Hippocampal formation (tissue), 2 donors: ENCODE measurements at regions not wholly inside any gene's neighbourhood (a gene's known extent, or its start where the extent isn't known, plus 50 kb on each side); places are given as distances from the start of the nearest gene placed in this dataset.

ENCODE experiments used
- DNase-seq, 2 donors: peaks; one replicate each; lab custom pipeline; 2025; lab: John Stamatoyannopoulos, UW

DNA sequence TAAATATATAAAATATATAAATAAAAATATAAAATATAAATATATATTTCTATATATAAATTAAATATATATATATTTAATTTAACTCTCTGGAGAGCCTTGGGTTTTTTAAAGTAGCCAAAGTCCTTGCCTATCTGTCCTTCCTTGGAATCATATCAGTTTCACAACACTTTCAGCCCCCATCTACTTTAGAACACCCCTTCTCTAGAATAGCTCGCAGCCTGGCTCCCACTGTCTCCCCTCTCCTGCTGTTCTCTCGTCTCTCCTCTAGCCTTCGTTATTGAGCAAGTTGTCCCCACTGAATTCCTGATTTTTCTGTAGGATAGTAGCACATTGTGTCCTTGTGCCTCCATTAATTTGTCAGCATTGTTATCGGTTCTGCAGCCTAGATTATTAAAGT is 677.0 kb downstream of the RNF144A start:
- no peak for DNase-seq

DNA sequence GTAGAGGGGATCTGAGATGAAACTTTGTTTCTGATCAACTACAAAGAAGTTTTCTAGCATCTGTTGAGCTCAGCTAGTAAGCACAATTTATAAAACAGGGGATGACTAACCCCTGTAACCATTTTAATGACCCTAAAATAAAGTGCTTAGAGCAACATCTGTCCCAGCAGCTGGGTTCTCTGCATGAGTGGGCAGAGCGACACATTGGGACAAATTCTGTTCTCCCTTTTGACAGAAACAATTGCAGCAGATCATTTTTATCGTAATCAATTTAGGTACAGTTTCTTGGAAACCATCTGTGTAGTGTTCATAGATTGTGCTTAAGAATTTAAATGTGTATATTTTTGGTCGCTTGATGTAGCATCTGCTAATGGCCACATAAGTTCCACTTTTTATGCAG is 678.0 kb downstream of the RNF144A start:
- DNase-seq: no peak

DNA sequence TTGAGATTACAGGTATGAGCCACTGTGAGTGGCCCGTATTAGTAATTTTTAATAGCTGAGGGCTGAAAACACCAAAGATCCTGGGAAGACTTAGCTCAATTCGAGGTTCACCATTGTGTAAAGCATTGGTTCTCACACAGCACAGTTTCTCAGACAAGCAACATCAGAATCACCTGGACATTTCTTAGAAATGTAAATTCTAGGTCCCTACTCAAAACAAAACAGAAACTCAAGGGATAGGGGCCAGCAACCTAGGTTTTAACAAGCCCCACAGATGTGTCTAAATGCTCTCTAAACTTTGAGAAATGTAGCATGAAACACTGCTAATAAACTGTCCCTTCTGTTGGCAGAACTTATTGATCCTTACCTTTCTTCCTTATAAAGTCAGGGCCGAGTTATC is 681.2 kb downstream of the RNF144A start:
- DNase-seq: no peak

GRCh38 chr2:7599462-7600258 is 682.4 kb downstream of the RNF144A start:
- no peak for DNase-seq

DNA sequence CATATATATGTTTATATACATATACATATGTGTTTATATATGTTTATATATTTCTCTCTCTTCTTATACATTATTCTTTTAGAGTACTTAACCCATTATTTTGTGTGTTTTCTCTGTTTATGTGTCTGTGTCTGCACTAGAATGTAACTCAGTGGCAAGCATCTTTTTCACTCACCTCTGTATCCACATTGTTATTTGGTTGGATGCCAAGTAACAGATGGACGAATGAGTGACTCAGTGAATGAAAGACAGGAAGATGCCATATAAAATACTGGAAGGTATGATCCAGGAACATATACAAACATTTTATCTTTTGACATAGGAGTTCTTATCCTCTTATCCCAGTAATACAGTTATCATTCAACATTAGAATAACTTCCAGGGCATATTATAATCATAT is 684.8 kb downstream of the RNF144A start:
- no peak for DNase-seq

DNA sequence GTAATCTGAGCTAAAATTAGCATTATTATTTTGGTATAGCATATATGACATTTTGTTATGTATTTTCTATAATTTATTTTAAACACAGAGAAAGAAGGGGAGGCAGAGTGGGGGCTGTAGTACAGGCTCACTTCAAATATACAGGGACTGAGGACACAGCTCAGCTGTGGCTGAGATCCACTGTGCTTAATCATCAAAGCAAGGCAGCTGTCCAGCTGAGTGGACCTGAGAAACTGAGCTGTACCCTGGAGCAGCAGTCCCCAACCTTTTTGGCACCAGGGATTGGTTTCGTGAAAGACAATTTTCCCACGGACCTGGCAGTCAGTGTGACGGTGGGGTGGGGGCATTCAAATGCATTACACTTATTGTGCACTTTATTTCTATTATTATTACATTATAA is 687.2 kb downstream of the RNF144A start:
- no peak for DNase-seq

DNA sequence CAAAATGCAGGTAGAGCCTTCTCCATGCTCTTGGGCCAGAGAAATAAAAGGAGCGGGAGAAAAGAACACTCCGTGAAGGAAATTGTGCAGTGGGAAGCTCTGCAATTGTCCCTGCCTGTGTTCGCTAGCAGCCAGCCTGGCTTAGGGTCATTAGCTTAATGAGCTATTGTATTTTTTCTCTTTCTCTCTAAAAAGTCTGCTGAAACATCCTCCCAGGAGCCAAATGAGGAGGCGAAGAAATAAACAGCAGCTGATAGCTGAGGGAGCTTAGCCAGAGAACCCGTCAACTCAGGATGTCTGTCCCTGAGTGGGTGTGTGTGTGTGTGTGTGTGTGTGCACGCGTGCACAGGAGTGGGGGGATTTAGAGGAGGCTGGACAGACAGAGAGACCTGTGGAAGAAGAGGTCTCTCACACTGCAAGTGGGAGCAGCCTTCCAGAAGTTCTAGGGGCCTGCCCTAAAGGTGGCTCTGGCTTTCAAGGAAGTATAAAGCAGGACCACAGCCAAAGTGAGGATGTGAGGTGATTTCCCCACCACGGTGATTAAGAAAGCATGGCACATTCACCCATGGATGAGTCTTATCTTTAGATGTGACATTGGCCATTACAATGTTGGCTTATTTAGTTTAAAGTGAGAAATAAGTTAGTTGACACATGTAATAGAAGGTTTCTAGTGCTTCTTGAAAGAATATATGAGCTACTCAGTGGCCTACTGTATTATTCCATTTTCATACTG is 690.4 kb downstream of the RNF144A start:
- peak in 1 of 2 donors; percentile 21 for DNase-seq

- DNase-seq: no peak
Measured at GRCh38 chr2:7609556-7609955, 692.3 kb downstream of the RNF144A start.

DNA sequence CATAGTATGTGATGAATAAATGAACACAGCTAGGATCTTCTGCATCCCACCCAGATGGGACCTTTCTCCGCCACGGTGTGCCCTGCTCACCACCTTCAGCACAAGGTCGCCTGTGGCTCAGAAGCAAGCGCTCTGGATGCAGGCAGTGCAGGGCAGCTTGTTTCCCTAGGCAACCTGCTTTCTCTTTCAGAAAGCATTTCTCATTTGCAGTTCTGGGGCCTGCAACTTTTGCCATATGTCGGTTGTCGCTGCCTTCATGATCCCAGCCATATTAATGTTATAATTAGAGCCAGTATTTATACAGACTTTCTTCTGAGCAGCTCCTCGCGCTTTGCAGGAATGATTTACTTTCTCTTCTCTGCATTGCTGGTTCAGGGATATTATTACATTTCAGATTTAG is 692.8 kb downstream of the RNF144A start:
- DNase-seq: peak in 1 of 2 donors; percentile 18

- no peak for DNase-seq
Measured at GRCh38 chr2:7611750-7612149, 694.5 kb downstream of the RNF144A start.

GRCh38 chr2:7612969-7613368 is 695.8 kb downstream of the RNF144A start:
- no peak for DNase-seq

- DNase-seq: no peak
Measured at GRCh38 chr2:7613831-7614230, 696.6 kb downstream of the RNF144A start.

- no peak for DNase-seq
Measured at GRCh38 chr2:7618031-7618430, 700.8 kb downstream of the RNF144A start.

DNA sequence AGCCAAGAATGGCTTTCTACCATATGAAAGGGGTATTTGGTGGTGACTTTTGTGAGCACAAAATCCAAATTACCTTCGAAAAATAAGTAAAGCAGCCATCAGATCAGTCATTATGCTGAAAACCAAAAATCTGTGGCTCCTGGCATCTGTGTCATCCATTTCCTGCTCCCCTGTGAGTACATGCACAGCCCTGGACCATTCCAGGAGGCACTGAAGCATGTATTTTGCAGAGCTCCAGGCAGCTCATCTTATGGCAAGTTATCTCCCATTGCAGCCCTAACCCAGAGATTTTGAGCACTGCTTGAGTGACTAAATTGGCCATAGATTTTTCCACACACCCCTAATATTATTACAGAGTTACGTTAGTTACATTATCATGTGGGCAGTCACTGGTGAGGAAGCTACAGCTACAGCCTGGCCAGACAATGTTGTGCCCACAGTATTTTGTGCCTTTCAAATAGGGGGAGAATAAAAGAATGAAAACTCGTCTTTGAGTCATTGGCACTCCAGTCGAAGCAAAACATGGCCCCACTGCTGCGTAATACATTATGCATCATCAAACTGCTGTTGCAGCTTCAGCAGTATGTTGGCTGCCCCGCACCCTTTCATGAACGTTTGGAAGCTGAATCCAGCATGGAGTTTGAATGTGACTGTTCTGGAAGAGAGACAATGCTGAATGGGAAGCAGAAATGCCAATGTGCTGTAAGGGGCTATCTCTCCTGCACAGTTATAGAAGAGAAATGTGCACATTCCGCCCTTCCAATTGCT is 702.2 kb downstream of the RNF144A start:
- no peak for DNase-seq

GRCh38 chr2:7620255-7620654 is 703.0 kb downstream of the RNF144A start:
- DNase-seq: no peak

DNA sequence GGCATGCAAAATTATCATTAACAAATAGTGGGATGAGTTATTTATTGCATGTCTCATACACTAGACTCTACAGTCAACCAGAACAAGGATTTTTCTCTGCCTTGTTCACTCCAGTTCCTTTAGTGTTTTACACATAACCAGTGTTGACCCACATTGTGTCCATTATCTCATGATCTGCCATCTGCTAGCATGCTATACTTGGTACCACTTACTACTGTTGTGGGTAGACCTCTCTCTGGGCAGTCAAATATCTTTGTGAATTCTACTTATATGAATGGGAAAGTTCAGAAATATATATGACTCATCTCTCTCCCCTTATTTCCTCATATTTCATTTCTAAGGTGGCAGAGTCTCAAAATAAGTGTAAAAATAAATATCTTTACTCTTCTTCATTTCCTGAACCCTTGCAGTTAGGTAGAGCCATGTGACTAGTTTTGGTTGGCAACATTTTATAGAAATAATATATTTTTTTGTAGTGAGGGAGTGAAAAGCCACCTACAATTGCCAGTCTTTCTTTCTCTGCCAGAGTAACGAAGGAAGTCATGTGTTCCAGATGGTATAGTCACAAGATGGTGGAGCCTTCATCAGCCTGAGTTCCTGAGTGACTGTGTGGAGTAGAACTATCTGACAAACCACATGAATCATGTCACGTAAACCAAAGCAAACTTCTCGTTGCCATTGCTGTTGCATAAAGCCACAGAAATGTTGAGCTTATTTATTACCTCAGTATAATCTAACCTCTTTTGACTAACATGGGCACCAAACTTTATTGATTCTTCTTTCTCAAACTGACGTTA is 704.0 kb downstream of the RNF144A start:
- no peak for DNase-seq

DNA sequence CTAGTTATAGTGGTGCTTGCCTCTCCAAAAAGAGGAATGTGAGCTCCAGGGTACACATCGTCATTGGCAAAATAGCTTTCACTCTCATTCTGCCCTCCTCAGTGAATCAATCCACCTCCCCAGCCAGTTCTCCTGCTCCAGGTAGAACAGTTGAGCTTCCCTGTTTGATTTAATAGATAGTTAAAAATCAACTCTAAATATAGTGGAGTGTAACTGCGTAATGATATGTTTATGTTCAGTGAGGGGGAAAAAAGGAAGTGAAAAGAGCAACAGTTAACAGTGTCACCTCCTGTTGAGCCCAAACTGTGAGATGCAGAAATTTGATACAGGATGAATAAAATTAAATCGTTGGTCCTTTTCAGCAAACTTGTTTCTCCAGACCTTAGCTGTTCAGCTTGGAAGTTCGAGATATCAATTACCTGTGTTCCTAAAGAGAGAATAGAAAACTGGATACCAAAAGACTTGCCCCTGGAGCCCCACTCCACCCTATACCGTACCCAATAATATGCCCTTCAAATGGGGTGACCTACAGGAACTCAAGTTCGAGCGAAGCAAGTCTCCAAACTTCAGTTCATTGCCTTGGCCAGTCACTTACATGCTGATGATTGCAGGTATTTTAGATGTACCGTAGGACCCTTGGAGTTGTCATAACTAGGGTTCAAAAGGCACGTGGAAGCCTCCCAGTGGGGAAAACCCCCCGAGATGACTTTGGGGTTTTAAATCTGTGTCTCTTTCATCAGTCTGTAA is 708.4 kb downstream of the RNF144A start:
- no peak for DNase-seq

DNA sequence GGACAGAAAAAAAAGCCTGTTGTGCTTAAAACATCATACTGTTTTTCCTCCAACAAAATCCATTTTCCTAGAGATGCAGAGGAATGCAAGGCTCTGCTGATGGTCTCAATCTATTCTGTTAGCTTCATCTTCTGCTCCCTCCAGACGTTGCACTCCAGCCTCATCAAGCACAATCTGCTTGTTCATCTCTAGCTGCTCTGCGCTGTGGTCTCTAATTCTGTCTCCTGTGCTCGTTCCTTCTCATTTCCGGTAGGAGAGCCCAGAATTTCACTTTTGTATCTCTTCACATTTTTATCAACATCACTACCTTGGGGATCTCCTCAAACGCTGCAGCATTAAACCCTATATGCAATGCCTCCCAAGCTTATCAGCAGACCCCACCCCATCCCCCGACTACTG is 708.9 kb downstream of the RNF144A start:
- DNase-seq: no peak

GRCh38 chr2:7627583-7627982 is 710.4 kb downstream of the RNF144A start:
- peak in 1 of 2 donors; percentile 13 for DNase-seq

- no peak for DNase-seq
Measured at GRCh38 chr2:7632420-7632819, 715.2 kb downstream of the RNF144A start.

GRCh38 chr2:7633566-7634153 is 716.4 kb downstream of the RNF144A start:
- no peak for DNase-seq
